Duodenal mucosa (tissue), 2 donors: ENCODE measurements at regions not wholly inside any gene's neighbourhood (a gene's known extent, or its start where the extent isn't known, plus 50 kb on each side); places are given as distances from the start of the nearest gene placed in this dataset.
A peak's percentile ranks its signal among the peaks of the same experiment; 100 is the strongest.

ENCODE experiments used
- H3K27ac ChIP-seq: one replicate; pipeline ENCODE4 v1.7.0; 2013; ENCODE audit warnings: low read depth, low read length
- H3K27me3 ChIP-seq, 2 donors: one replicate each; pipeline ENCODE4 v1.7.0; 2013; ENCODE audit warnings: low read length in 2 of 2, control low read depth in 1 of 2; ENCODE audit not compliant: insufficient read depth in 2 of 2, control insufficient read depth in 1 of 2
- H3K36me3 ChIP-seq, 2 donors: one replicate each; pipeline ENCODE4 v1.7.0; 2013; ENCODE audit warnings: low read length in 2 of 2, control low read depth in 1 of 2; ENCODE audit not compliant: insufficient read depth in 2 of 2, control insufficient read depth in 1 of 2
- H3K4me1 ChIP-seq, 2 donors: one replicate each; pipeline ENCODE4 v1.7.0; 2013; ENCODE audit warnings: low read length in 2 of 2, control low read depth in 1 of 2; ENCODE audit not compliant: insufficient read depth in 2 of 2, control insufficient read depth in 1 of 2
- H3K4me3 ChIP-seq, 2 donors: one replicate each; pipeline ENCODE4 v1.7.0; 2013; ENCODE audit warnings: low read length in 2 of 2, low read depth in 1 of 2
- H3K9ac ChIP-seq, 2 donors: one replicate each; pipeline ENCODE4 v1.7.0; 2013; ENCODE audit warnings: low read length in 2 of 2, low read depth in 1 of 2
- H3K9me3 ChIP-seq, 2 donors: one replicate each; pipeline ENCODE4 v1.7.0; 2013; ENCODE audit warnings: low read length in 2 of 2, control low read depth in 1 of 2; ENCODE audit not compliant: control insufficient read depth in 1 of 2

DNA sequence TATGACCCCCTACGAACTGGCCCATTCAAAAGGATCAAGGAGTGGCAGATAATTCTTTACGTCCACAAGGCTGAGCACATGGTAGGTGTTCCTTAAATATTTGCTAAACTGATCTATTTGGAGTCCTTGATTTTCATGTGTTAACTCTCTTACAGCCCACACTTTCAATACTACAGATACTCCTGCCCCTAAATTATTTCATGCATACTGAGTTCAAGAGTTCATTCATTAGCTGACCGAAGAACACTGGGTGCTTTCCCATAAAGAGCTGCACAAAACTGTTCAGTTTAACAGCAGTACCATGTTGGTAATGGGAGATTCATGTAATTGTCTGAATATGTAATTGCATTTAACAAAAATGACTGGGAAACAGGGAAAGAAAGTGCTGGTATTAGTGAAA lies 170.5 kb upstream of the ADO start:
- Histone ChIP-seq H3K27ac (no peak overlapping the region), H3K9me3 (no peaks in the 10 kb centered on the region), H3K27me3 (no peaks in the 10 kb centered on the region), H3K36me3 (no peaks in the 10 kb centered on the region), H3K4me1 (peaks cover 21 to 25% of the 10 kb centered on the region in 2 donors), H3K4me3 (no peak overlapping the region), H3K9ac (no peak overlapping the region)

GRCh38 chr10:62634576-62634975 lies 169.9 kb upstream of the ADO start:
- Histone ChIP-seq H3K4me1 (peaks cover 21 to 25% of the 10 kb centered on the region in 2 donors), H3K9me3 (no peaks in the 10 kb centered on the region), H3K4me3 (no peak overlapping the region), H3K36me3 (no peaks in the 10 kb centered on the region), H3K27ac (no peak overlapping the region), H3K9ac (no peak overlapping the region), H3K27me3 (no peaks in the 10 kb centered on the region)

DNA sequence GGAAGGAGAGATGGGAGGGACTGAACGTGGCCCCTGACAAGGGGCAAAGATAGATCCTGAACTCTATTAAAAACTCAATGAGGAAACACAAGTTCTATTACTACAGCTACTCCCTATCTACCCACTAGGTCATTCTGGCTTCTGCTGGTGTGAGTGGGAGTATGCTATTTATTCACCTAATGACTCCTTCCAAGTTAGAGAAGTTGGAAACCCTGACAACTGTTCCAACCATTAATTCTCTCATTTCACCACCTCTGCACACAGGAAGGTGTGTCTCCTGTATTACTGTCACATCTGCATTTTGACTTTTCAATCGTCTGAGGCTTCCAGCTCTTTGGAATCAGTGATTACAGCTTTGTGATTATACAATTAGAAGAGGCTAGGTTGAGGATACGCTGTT lies 169.4 kb upstream of the ADO start:
- Histone ChIP-seq H3K27me3 (no peaks in the 10 kb centered on the region), H3K9ac (no peak overlapping the region), H3K9me3 (no peaks in the 10 kb centered on the region), H3K4me3 (no peak overlapping the region), H3K4me1 (peaks cover 21 to 25% of the 10 kb centered on the region in 2 donors), H3K36me3 (no peaks in the 10 kb centered on the region), H3K27ac (no peak overlapping the region)

- peaks cover 21 to 29% of the 10 kb centered on the region in 2 donors for H3K4me1 ChIP-seq
Observed at GRCh38 chr10:62636825-62637248, 167.7 kb upstream of the ADO start.

GRCh38 chr10:62637249-62638061 lies 167.1 kb upstream of the ADO start:
- Histone ChIP-seq H3K9me3 (no peaks in the 10 kb centered on the region), H3K4me3 (peak overlapping the region; percentile 2 to 31), H3K4me1 (peaks cover 21 to 27% of the 10 kb centered on the region in 2 donors), H3K9ac (peak overlapping the region in 1 of 2 donors; percentile 30), H3K36me3 (no peaks in the 10 kb centered on the region), H3K27ac (peak overlapping the region; percentile 36), H3K27me3 (no peaks in the 10 kb centered on the region)

More at GRCh38 chr10:62636825-62637248, 167.7 kb upstream of the ADO start:
- peak overlapping the region; percentile 7 for H3K27ac ChIP-seq
- H3K9me3 ChIP-seq = no peaks in the 10 kb centered on the region
- H3K9ac ChIP-seq = peak overlapping the region in 1 of 2 donors; percentile 30
- H3K4me3 ChIP-seq = peak overlapping the region; percentile 2 to 31
- no peaks in the 10 kb centered on the region for H3K27me3 ChIP-seq
- H3K36me3 ChIP-seq = no peaks in the 10 kb centered on the region

DNA sequence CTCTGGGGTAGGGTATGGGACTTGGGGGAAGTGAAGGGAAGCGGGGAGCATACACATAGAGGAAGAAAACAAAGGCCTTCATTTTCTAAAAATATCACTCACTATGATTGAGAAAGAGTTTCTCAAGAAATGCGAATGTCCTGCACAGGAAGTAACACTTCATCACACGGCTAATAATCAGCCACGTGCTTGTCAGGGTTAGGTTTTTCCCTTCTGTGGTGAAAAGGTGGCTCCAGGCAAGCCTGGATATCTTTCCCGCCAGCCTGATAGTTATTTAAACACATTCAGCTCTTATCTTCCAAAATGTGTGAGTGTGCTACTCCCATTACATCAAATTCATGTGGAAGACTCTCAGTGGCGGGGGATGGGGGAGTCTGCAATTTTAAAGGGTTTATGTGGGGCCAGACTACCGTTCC lies 166.4 kb upstream of the ADO start:
- H3K4me3 ChIP-seq = peak overlapping the region in 1 of 2 donors; percentile 2
- H3K9me3 ChIP-seq = no peaks in the 10 kb centered on the region
- no peaks in the 10 kb centered on the region for H3K36me3 ChIP-seq
- no peak overlapping the region for H3K9ac ChIP-seq
- peaks cover 21% of the 10 kb centered on the region in 2 donors for H3K4me1 ChIP-seq
- peak overlapping the region; percentile 41 for H3K27ac ChIP-seq
- no peaks in the 10 kb centered on the region for H3K27me3 ChIP-seq

GRCh38 chr10:62639144-62639543 lies 165.4 kb upstream of the ADO start:
- H3K9me3 ChIP-seq = no peaks in the 10 kb centered on the region
- no peak overlapping the region for H3K27ac ChIP-seq
- H3K36me3 ChIP-seq = no peaks in the 10 kb centered on the region
- peaks cover 21% of the 10 kb centered on the region in 2 donors for H3K4me1 ChIP-seq
- H3K9ac ChIP-seq = no peak overlapping the region
- H3K4me3 ChIP-seq = no peak overlapping the region
- no peaks in the 10 kb centered on the region for H3K27me3 ChIP-seq

DNA sequence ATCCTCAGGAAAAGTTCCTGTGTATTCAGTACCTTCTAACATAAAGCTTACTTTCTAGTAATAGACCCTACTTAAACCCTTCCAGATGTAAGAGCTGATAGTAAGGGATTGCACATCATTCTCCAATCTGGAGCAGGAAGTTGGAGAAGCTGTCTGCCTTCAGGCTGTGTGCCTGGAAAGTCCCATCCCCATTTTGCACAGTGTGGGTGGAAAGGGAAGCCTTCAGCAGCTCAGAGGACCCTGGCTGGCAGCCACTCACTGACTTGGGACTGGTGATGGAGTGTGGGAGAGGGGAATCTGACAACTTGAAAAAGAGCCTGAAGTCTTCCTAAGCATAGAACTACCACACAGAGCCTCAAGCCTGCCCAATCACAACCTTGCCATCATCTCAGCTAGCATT lies 164.1 kb upstream of the ADO start:
- H3K9ac ChIP-seq = no peak overlapping the region
- H3K27ac ChIP-seq = no peak overlapping the region
- H3K36me3 ChIP-seq = no peaks in the 10 kb centered on the region
- H3K27me3 ChIP-seq = no peaks in the 10 kb centered on the region
- peaks cover 21% of the 10 kb centered on the region in 2 donors for H3K4me1 ChIP-seq
- H3K4me3 ChIP-seq = no peak overlapping the region
- no peaks in the 10 kb centered on the region for H3K9me3 ChIP-seq

- Histone ChIP-seq H3K9ac (no peak overlapping the region), H3K27ac (no peak overlapping the region), H3K4me1 (peaks cover 0 to 4% of the 10 kb centered on the region in 2 donors), H3K9me3 (no peaks in the 10 kb centered on the region), H3K27me3 (no peaks in the 10 kb centered on the region), H3K36me3 (no peaks in the 10 kb centered on the region), H3K4me3 (no peak overlapping the region)
Observed at GRCh38 chr10:62643606-62644587, 160.6 kb upstream of the ADO start.
